A549 (cell line): ENCODE measurements at regions not wholly inside any gene's neighbourhood (a gene's known extent, or its start where the extent isn't known, plus 50 kb on each side); places are given as distances from the start of the nearest gene placed in this dataset.
A peak's percentile ranks its signal among the peaks of the same experiment; 100 is the strongest.

Experiments
- ATAC-seq, 2 experiments: fragments of 200-7000 bp in 1 of 2; fragments of >200 bp in 1 of 2; cut with Nextera tagmentation in 1 of 2; cut with Tn5 transposase in 1 of 2; 3 replicates each; pipeline versions ENCODE4 v1.8.0 to v1.9.1; 2018 to 2020; ENCODE audit warnings: mild to moderate bottlenecking in 1 of 2, moderate library complexity in 1 of 2
- CTCF ChIA-PET: fragments of 300-600 bp; sonication (Branson Sonifier 250); formaldehyde crosslinking; extraction: SDS; loops from one replicate; lab custom pipeline; 2021; ENCODE audit warnings: antibody characterized with exemption, inconsistent platforms; lab: Yijun Ruan, JAX
- POLR2A ChIA-PET: fragments of 350-600 bp; formaldehyde crosslinking; extraction: SDS; loops from one replicate; lab custom pipeline; 2021; ENCODE audit warnings: antibody characterized with exemption, inconsistent platforms; lab: Yijun Ruan, JAX
- DNase-seq, 2 experiments: peaks; one replicate each; pipeline versions ENCODE4 v3.0.0 to v3.0.0-alpha.2; 2011 to 2016; ENCODE audit warnings: low read depth in 1 of 2, low spot score in 1 of 2
- FAIRE-seq: peaks from 2 replicates; lab custom pipeline; 2011; peaks lifted over from hg19 to GRCh38; lab: Jason Lieb, UNC
- H3K27ac ChIP-seq, 2 experiments: fragments of >200 bp; sonication (Bioruptor Twin); formaldehyde crosslinking; 3 replicates each; pipeline ENCODE4 v1.5.1; 2016 to 2017
- H3K4me1 ChIP-seq: fragments of >200 bp; sonication (Bioruptor Twin); formaldehyde crosslinking; 3 replicates; pipeline ENCODE4 v1.6.1; 2016
- H3K4me2 ChIP-seq: fragments of >200 bp; sonication (Bioruptor Twin); formaldehyde crosslinking; 3 replicates; pipeline ENCODE4 v1.6.1; 2016
- H3K4me3 ChIP-seq: fragments of >200 bp; sonication (Bioruptor Twin); formaldehyde crosslinking; 3 replicates; pipeline ENCODE4 v1.5.1; 2016
- H3K9me3 ChIP-seq: fragments of >200 bp; sonication (Bioruptor Twin); formaldehyde crosslinking; 3 replicates; pipeline ENCODE4 v1.6.1; 2016
- CBX8 ChIP-seq: fragments of 200-600 bp; sonication (generic); IDR thresholded peaks from 2 replicates; pipeline ENCODE4 v1.6.1; 2016
- CHD2 ChIP-seq: fragments of 150-350 bp; IDR thresholded peaks from 2 replicates; pipeline ENCODE4 v1.6.1; 2014; ENCODE audit warnings: low read length; ENCODE audit not compliant: partially characterized antibody
- CHD4 ChIP-seq: fragments of 200-600 bp; sonication (generic); IDR thresholded peaks from 2 replicates; pipeline ENCODE4 v1.6.1; 2016; ENCODE audit warnings: antibody characterized with exemption, mild to moderate bottlenecking, borderline replicate concordance
- E2F6 ChIP-seq: IDR thresholded peaks from 2 replicates; pipeline ENCODE4 v1.6.1; 2012; ENCODE audit warnings: low read depth, borderline replicate concordance
- EHF ChIP-seq: fragments of 250-450 bp; sonication (Bioruptor Pico); IDR thresholded peaks from 2 replicates; pipeline ENCODE4 v1.5.0; 2020; ENCODE audit warnings: mild to moderate bottlenecking
- ELK1 ChIP-seq: fragments of 150-350 bp; IDR thresholded peaks from 2 replicates; pipeline ENCODE4 v1.6.1; 2014; ENCODE audit warnings: low read depth, mild to moderate bottlenecking, low read length
- EP300 ChIP-seq, 2 experiments: fragments of >200 bp; sonication (Bioruptor Twin); formaldehyde crosslinking; IDR thresholded peaks; 2 replicates in 1 of 2; 3 replicates in 1 of 2; pipeline ENCODE4 v1.6.1; 2016 to 2017
- GATA3 ChIP-seq: IDR thresholded peaks from 2 replicates; pipeline ENCODE4 v1.6.1; 2012; ENCODE audit warnings: borderline replicate concordance
- HES2 ChIP-seq: fragments of >200 bp; sonication (Bioruptor Twin); formaldehyde crosslinking; IDR thresholded peaks from 2 replicates; pipeline ENCODE4 v1.6.1; 2016
- HEYL ChIP-seq: fragments of 250-450 bp; sonication (Bioruptor Pico); IDR thresholded peaks from 2 replicates; pipeline ENCODE4 v1.8.0; 2021; ENCODE audit warnings: mild to moderate bottlenecking, moderate library complexity
- HOXA7 ChIP-seq: fragments of 250-450 bp; sonication (Bioruptor Pico); IDR thresholded peaks from 2 replicates; pipeline ENCODE4 v1.5.0; 2020; ENCODE audit warnings: mild to moderate bottlenecking, moderate library complexity
- HOXB13 ChIP-seq: fragments of 250-450 bp; sonication (Bioruptor Pico); IDR thresholded peaks from 2 replicates; pipeline ENCODE4 v1.5.0; 2020; ENCODE audit warnings: low read depth, mild to moderate bottlenecking, moderate library complexity
- HOXB5 ChIP-seq: fragments of 250-450 bp; sonication (Bioruptor Pico); IDR thresholded peaks from 2 replicates; pipeline ENCODE4 v1.5.0; 2020; ENCODE audit warnings: mild to moderate bottlenecking, moderate library complexity
- JUN ChIP-seq, 2 experiments: fragments of >200 bp; sonication (Bioruptor Twin); formaldehyde crosslinking; IDR thresholded peaks; 2 replicates in 1 of 2; 3 replicates in 1 of 2; pipeline ENCODE4 v1.6.1; 2016 to 2017
- JUNB ChIP-seq: fragments of >200 bp; sonication (Bioruptor Twin); formaldehyde crosslinking; IDR thresholded peaks from 2 replicates; pipeline ENCODE4 v1.6.1; 2016
- KDM1A ChIP-seq: fragments of 200-600 bp; sonication (generic); IDR thresholded peaks from 2 replicates; pipeline ENCODE4 v1.6.1; 2016; ENCODE audit warnings: low read depth, mild to moderate bottlenecking
- KDM5A ChIP-seq: fragments of 200-600 bp; sonication (generic); IDR thresholded peaks from 2 replicates; pipeline ENCODE4 v1.6.1; 2016; ENCODE audit warnings: antibody characterized with exemption, mild to moderate bottlenecking
- MAFK ChIP-seq: fragments of 450-650 bp; IDR thresholded peaks from 2 replicates; pipeline ENCODE4 v1.6.1; 2014; ENCODE audit not compliant: partially characterized antibody
- MAX ChIP-seq: IDR thresholded peaks from 2 replicates; pipeline ENCODE4 v1.6.1; 2012
- NPAS2 ChIP-seq: fragments of 250-450 bp; sonication (Bioruptor Pico); IDR thresholded peaks from 2 replicates; pipeline ENCODE4 v1.8.0; 2022; ENCODE audit warnings: mild to moderate bottlenecking, moderate library complexity, borderline replicate concordance
- PHF8 ChIP-seq: fragments of 200-600 bp; sonication (generic); IDR thresholded peaks from 2 replicates; pipeline ENCODE4 v1.6.1; 2016; ENCODE audit warnings: low read depth, mild to moderate bottlenecking, antibody characterized with exemption, moderate library complexity, borderline replicate concordance
- POLR2A ChIP-seq: IDR thresholded peaks from 2 replicates; pipeline ENCODE4 v1.6.1; 2012; ENCODE audit warnings: mild to moderate bottlenecking, low read length
- POLR2AphosphoS2 ChIP-seq: conservative IDR thresholded peaks from 2 replicates; pipeline ENCODE4 v1.6.1; 2012; ENCODE audit warnings: low read length, improper control_type of control experiment, inconsistent platforms
- RAD21 ChIP-seq, 2 experiments: fragments of >200 bp in 1 of 2; sonication (Bioruptor Twin) in 1 of 2; formaldehyde crosslinking in 1 of 2; IDR thresholded peaks in 1 of 2; conservative IDR thresholded peaks in 1 of 2; 2 replicates in 1 of 2; 3 replicates in 1 of 2; pipeline ENCODE4 v1.6.1; 2012 to 2018; ENCODE audit warnings: inconsistent platforms in 1 of 2
- RCOR1 ChIP-seq: fragments of 150-350 bp; IDR thresholded peaks from 2 replicates; pipeline ENCODE4 v1.6.1; 2014; ENCODE audit warnings: antibody characterized with exemption, low read length, low read depth
- REST ChIP-seq: fragments of 200-600 bp; sonication (generic); IDR thresholded peaks from 2 replicates; pipeline ENCODE4 v1.6.1; 2016; ENCODE audit warnings: antibody characterized with exemption, mild to moderate bottlenecking, moderate library complexity
- RFX5 ChIP-seq: fragments of 450-650 bp; IDR thresholded peaks from 2 replicates; pipeline ENCODE4 v1.7.1; 2014; ENCODE audit warnings: antibody characterized with exemption, mild to moderate bottlenecking, moderate library complexity
- RNF2 ChIP-seq: fragments of 200-600 bp; sonication (generic); IDR thresholded peaks from 2 replicates; pipeline ENCODE4 v1.6.1; 2016; ENCODE audit warnings: low read depth, mild to moderate bottlenecking, antibody characterized with exemption, moderate library complexity, borderline replicate concordance
- USF2 ChIP-seq: fragments of 450-650 bp; IDR thresholded peaks from 2 replicates; pipeline ENCODE4 v1.6.1; 2014; ENCODE audit warnings: antibody characterized with exemption
- ZFP36 ChIP-seq: fragments of 450-650 bp; IDR thresholded peaks from 2 replicates; pipeline ENCODE4 v1.6.1; 2014; ENCODE audit warnings: borderline replicate concordance; ENCODE audit not compliant: partially characterized antibody
- ZNF302 ChIP-seq: fragments of 250-450 bp; sonication (Bioruptor Pico); IDR thresholded peaks from 2 replicates; pipeline ENCODE4 v1.9.0; 2021; ENCODE audit warnings: inconsistent platforms, mild to moderate bottlenecking, moderate library complexity

- DNase-seq, result no peak
- Histone ChIP-seq H3K4me1 (no peaks in the 10 kb centered on the region), H3K9me3 (peaks cover 5% of the 10 kb centered on the region; the same call in 2 of the 3 replicates), H3K4me2 (no peak overlapping the region)
- FAIRE-seq, result no peak
- ATAC-seq, result no peak
- POLR2A ChIA-PET, result no interaction called here
- TF ChIP-seq HES2, result no peak
- TF ChIP-seq KDM1A, result no peak
- no peak for TF ChIP-seq HOXB5
- TF ChIP-seq USF2, result no peak
- no peak for TF ChIP-seq HOXA7 (CRISPR knock-in tag)
- TF ChIP-seq CHD4, result no peak
- no peak for TF ChIP-seq POLR2AphosphoS2
- no peak for TF ChIP-seq CBX8
- TF ChIP-seq E2F6, result no peak
- no peak for TF ChIP-seq MAX
- TF ChIP-seq HOXB13 (CRISPR knock-in tag), result no peak
- no peak for TF ChIP-seq ZFP36
- TF ChIP-seq, all 56 proteins: peak for 0
- Histone ChIP-seq H3K27ac (no peak overlapping the region), H3K4me3 (no peak overlapping the region)
- CTCF ChIA-PET, result no interaction called here
These were observed 833.8 kb downstream of the GRID1 start for GRCh38 chr10:85532773-85533172.

GRCh38 chr10:85535926-85536325 lies 830.7 kb downstream of the GRID1 start:
- ChIA-PET POLR2A (no interaction called here), CTCF (interaction anchor here (1.4 kb wide), 1 partner anchor 10 kb away, joined by 3 read pairs; no protein-coding TSS in a partner anchor)
- ATAC-seq (no peak), FAIRE-seq (no peak), DNase-seq (no peak)
- Histone ChIP-seq H3K9me3 (no peaks in the 10 kb centered on the region), H3K4me3 (no peak overlapping the region), H3K27ac (no peak overlapping the region), H3K4me1 (no peaks in the 10 kb centered on the region), H3K4me2 (no peak overlapping the region)
- TF ChIP-seq GATA3 (no peak), ZFP36 (no peak), POLR2A (no peak), KDM5A (no peak), NPAS2 (CRISPR knock-in tag) (no peak), POLR2AphosphoS2 (no peak), JUN (IDR thresholded peaks at IDR 0.05) (no peak), RAD21 (conservative IDR thresholded peaks at IDR 0.05 in 1 of 2, IDR thresholded peaks at IDR 0.05 in 1 of 2) (no peak), EP300 (IDR thresholded peaks at IDR 0.05) (no peak), JUNB (no peak), RNF2 (no peak), CHD2 (no peak)

GRCh38 chr10:85537561-85537960 lies 829.0 kb downstream of the GRID1 start:
- CTCF ChIA-PET, result interaction anchor here (0.6 kb wide), 1 partner anchor 106 kb away, joined by 3 read pairs; no protein-coding TSS in a partner anchor
- no peak for DNase-seq
- FAIRE-seq, result no peak

More at GRCh38 chr10:85537561-85537960, 829.0 kb downstream of the GRID1 start:
- H3K4me2 ChIP-seq, result no peak overlapping the region
- no peak overlapping the region for H3K4me3 ChIP-seq
- POLR2A ChIA-PET, result no interaction called here
- TF ChIP-seq REST (no peak), EP300 (IDR thresholded peaks at IDR 0.05) (no peak), RFX5 (no peak), HEYL (CRISPR knock-in tag) (no peak), EHF (no peak), POLR2AphosphoS2 (no peak), ZNF302 (no peak), PHF8 (no peak), MAFK (no peak), RCOR1 (no peak), HOXB5 (no peak), ELK1 (no peak), RNF2 (no peak)
- H3K9me3 ChIP-seq, result no peaks in the 10 kb centered on the region
- H3K4me1 ChIP-seq, result no peaks in the 10 kb centered on the region
- ATAC-seq, result peak in 1 of 2 experiments; percentile 36; a peak in 1 of 6 replicates
- no peak overlapping the region for H3K27ac ChIP-seq
